Stimulated activated CD8-positive, alpha-beta memory T cell treated with anti-CD3 and anti-CD28 coated beads, Interleukin-7, amount 100 ng/mL, for 48 hours (primary cell): ENCODE measurements at regions not wholly inside any gene's neighbourhood (a gene's known extent, or its start where the extent isn't known, plus 50 kb on each side); places are given as distances from the start of the nearest gene placed in this dataset.

ENCODE experiments used
- DNase-seq, 2 donors: peaks; one replicate each; pipeline ENCODE4 v3.0.0-alpha.2; 2020; ENCODE audit warnings: low read depth in 1 of 2; ENCODE audit errors: extremely low read depth in 1 of 2

GRCh38 chr1:172883387-172883791 lies 167.4 kb downstream of the TNFSF18 start:
- DNase-seq, result no peak

GRCh38 chr1:172883844-172884243 lies 166.9 kb downstream of the TNFSF18 start:
- DNase-seq, result no peak

- no peak for DNase-seq
These were observed 165.3 kb downstream of the TNFSF18 start for GRCh38 chr1:172885411-172885810.

GRCh38 chr1:172885971-172886370 lies 164.8 kb downstream of the TNFSF18 start:
- no peak for DNase-seq

- no peak for DNase-seq
These were observed 163.6 kb downstream of the TNFSF18 start for GRCh38 chr1:172887162-172887561.

GRCh38 chr1:172893146-172893841 lies 157.4 kb downstream of the TNFSF18 start:
- no peak for DNase-seq

GRCh38 chr1:172894349-172895049 lies 156.2 kb downstream of the TNFSF18 start:
- no peak for DNase-seq

- no peak for DNase-seq
These were observed 155.7 kb downstream of the TNFSF18 start for GRCh38 chr1:172895050-172895460.

- no peak for DNase-seq
These were observed 155.0 kb downstream of the TNFSF18 start for GRCh38 chr1:172895761-172896160.

DNA sequence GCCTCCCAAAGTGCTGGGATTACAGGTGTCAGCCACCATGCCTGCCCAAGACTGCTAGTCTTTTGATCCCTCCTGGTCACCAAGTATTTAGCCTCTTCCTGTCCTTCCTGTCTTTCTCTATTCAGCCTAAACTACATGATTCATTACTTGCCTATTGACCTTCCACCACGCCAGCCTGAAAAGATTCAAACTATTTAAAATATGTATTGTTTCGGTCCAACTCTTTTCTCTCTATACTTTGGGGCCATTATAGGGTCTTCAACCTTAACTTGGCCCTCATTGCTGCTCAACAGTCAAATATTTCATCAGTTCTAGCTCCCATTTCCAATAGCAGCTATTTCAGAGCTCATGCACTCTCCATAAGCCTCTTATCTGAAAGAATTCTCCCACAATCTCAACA lies 153.0 kb downstream of the TNFSF18 start:
- DNase-seq, result no peak

DNA sequence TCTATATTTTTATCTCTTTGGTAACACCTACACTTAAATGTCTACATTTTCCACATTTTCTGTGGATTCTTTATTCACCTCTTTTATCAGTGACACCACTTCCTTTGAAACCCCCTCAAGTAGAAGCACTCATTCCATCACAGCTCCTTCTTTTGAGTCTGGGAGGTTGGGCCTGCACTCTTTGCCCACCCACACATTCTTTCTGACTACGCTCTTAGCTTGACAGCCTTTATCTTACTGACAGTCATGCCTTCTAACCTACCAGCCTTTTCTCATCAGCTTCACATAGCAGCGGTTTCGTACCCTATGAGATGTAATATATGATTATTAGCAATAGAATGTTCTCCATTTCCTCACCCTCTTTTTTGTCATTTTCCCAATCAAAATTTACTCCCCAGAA lies 151.9 kb downstream of the TNFSF18 start:
- DNase-seq, result no peak

DNA sequence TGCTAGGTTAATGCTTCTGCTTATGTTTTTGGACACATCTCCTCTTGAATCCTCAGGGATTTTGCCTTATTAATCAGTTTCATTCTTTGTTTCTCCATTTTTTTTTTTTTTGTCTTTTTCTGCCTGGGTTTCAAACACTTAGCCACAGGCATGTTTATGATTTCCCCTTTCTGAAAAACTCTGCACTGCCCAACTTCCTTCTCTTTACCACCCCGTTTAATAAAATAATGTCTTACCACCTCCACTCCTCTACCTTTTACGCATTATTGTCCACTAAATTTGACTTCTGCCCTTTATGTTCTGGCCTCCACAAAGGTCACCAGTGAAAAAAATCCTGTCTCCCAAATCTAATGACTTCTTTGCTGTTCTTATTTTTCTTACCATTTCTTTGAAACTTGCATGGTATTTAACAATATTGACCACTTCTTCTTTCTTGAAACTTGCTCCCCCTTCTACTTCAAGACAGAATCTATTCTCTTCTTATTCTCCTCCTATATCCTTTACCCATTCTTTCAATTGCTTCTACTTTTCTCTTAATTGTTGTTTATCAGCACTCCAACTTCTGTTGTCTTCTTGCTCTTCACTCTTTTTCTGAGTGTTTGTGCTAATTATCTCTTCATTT lies 150.3 kb downstream of the TNFSF18 start:
- no peak for DNase-seq

DNA sequence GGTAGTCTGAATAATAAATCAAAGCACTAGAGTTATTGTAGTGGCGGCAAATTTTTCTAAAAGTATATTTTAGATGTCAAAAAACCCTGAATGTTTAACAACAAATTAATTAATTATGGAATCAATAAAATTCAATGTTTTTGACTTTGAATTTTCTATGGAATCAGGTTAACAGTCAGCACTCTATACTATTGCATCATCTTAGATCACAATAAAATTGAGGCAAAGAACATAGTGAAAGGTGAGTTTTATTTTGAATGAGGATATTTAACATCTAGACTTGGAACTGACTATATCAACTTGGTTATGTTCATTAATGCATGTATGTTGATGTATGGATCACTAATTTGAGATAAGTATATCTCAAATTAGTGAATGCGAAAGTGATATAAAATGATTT lies 148.5 kb downstream of the TNFSF18 start:
- DNase-seq, result no peak

DNA sequence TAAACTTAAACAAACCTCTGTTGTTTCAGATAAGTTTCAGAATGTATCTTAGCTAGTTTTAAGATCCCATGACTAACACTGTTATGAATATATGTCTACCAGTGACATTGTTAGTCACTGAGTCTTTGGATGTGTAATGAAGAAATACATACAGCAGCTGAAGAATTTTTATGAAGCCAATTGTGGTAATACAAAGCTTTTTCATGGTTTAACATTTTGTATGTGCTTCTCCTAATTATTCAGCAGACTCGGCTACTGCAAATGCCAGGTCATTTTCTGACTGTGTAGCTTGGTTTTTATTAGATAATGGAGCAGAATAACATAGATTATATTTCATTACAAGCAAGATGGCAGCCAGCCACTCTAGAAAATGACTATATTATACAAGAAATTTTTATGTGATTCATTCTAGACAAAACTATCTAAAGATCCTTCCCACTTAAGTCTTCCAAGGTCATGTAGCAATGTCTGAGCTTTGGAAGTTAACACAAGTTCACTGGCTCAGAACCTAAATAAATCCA lies 147.8 kb downstream of the TNFSF18 start:
- no peak for DNase-seq

- no peak for DNase-seq
These were observed 147.0 kb downstream of the TNFSF18 start for GRCh38 chr1:172903581-172904220.

DNA sequence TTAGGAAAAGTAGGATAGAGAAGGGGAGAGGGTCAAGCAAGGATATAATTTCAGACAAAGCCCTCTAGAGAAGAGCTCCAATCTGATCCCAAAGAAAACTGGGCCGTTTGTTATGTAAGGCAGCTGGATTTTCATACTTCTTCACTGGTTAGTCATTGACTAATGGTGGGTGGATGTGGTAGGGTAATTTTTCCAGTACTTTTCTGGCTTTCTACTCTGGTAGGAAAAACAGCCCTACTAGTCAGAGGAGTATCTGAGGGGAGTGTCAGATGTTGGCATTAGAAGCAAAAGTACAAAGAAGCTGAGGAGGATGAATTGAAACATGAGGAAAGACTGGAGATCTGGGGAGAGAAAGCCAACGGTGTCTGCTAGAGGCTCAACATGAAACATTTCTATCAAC lies 145.3 kb downstream of the TNFSF18 start:
- DNase-seq, result no peak

DNA sequence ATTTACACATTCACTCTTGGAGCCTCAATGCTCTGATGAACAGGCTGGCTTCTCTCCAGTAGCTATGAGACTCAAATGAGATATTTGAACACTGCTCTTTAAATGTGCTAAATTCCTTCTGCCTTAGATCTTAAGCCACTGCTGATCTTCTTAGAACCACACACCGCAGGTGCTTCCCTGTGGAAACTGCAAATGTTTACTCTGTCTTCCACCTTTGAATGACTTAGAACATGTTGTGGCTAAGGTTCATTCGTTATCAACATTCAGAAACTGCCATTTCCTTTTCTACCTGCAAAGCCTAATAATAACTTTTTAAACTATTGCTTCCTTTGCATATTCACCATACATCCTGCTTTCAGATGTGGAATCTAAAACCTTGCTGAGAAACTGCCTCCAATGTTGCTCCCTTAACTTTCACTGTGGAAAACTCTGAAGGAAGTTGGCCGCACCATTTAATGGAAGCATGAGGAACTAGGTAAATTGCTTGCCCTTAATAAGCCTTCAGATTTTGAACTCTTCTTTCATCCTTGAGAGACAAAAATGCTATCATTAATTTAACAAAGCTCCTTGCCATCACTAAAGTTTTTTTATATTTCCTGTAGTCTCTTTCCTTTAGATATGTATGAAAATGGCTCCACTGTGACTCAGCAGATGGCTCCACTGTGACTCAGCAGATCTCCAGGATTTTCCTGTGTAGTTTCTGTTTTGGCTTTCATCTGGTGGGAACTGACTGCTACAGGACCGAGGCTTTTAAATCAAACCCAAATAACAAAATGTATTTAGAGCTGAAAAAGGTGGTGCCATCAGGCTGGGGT lies 143.8 kb downstream of the TNFSF18 start:
- DNase-seq, result no peak

- DNase-seq, result no peak
These were observed 142.9 kb downstream of the TNFSF18 start for GRCh38 chr1:172907834-172908326.

DNA sequence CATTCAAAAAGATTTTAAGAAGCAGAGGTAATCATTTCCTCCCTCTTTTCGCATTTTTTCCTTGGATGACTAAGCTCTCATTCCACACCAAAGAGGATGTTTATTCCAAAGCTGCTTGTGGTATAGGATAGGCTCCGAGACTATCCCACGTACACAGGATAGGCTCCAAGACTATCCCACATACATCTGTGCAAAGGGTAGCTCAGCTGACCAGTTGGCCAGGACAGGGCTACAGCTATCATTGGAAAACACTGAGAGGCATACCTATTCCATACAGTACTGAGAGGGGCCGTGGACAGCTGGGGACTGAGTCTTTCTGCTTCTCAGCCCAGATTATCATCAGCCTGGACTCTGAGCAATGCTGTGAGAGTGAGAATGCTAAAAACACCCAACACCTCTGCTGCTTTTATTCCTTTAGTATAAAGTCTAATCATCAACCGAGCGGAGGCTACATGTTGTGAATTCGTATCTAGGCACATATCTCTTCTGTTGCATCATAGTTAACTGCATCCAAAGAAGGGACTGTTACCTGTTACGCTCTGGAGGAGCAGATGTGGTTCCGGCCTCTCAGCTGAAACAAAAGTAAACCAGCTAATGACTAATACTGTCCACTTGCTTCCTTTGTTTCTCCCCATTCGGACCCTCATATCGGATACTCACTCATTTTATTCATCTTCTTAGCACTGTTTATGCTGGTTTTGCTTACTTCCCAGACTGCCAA lies 141.0 kb downstream of the TNFSF18 start:
- no peak for DNase-seq

- DNase-seq, result no peak
These were observed 137.9 kb downstream of the TNFSF18 start for GRCh38 chr1:172912765-172913260.
